NCI-H1048 (cell line): ENCODE measurements at regions not wholly inside any gene's neighbourhood (a gene's known extent, or its start where the extent isn't known, plus 50 kb on each side); places are given as distances from the start of the nearest gene placed in this dataset.
A peak's percentile ranks its signal among the peaks of the same experiment; 100 is the strongest.

Experiments
- DNase-seq: peaks from one replicate; lab custom pipeline; 2025; lab: John Stamatoyannopoulos, UW

GRCh38 chr7:52030722-52031121, 714.1 kb upstream of the COBL start:
- no peak for DNase-seq

- no peak for DNase-seq
Observed at GRCh38 chr7:52026140-52026539, 709.5 kb upstream of the COBL start.

DNA sequence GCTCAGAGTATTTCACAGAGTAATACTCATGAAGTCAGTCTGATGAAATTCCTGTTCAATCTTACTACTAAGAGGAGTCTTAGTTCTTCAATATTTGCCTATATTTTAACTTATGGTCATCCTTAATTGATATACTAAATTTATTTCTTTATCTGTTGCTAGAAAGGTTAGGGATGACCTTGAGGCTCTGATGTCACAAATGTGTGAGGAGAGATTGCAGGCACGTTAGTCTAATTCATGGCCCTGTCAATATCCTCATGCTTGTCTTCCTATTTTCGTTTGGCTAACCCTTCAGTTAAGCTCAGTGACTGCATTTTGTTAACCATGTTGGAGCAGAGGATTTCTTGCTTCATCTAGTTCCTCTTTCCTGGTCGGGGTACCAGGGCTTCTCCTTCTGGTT, 704.7 kb upstream of the COBL start:
- DNase-seq, result no peak

GRCh38 chr7:52018680-52019054, 702.1 kb upstream of the COBL start:
- DNase-seq, result no peak

GRCh38 chr7:52017802-52018679, 701.4 kb upstream of the COBL start:
- peak; percentile 5 for DNase-seq

- no peak for DNase-seq
Observed at GRCh38 chr7:52009181-52009580, 692.6 kb upstream of the COBL start.

DNA sequence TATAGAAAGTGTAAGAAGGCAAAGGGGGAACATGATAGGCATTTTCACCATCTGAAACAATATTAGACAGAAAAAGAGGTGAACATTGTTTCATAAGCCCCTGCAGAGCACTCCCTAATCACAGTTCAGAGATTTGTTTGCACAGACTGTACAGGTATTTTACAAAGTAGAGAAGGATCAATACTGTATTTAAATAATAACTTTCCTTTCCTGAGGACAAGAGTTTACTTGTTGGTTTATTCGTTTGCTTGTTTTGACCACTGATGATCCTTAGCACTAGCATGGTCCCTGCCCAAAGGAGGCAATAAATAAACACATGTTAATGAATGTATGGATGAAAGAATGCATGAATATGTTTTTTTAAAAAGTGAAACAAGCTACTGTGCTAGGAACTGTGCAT, 690.1 kb upstream of the COBL start:
- DNase-seq, result no peak

GRCh38 chr7:52005613-52006012, 689.0 kb upstream of the COBL start:
- no peak for DNase-seq

DNA sequence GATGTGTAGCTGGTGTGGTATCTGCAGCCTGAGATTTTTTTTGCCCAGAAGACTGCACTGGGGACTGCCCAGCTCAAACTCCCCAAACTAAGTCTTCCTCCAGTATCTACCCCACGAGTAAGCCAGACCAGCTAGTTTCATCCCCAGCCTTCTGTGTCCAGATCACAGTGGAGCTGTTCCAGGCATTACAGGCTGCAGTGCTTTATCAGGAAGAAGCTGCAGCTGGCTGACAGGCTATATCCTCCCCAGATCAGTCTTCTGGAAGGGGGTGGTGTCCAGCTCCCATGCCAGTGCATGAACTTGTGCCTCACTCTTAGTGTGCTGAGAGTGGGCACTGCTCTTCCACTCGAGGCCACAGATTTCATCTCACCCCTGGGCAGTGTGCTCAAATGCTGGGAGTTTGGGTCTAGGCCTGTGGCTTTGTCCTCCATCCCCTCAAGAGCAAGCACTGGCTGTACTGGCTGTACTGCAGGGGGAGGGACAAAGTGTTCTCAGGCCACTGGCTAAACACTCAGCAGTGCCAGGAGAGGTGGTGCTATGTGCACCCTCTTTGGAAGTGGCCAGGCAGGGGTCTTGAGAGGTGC, 679.1 kb upstream of the COBL start:
- DNase-seq, result no peak

DNA sequence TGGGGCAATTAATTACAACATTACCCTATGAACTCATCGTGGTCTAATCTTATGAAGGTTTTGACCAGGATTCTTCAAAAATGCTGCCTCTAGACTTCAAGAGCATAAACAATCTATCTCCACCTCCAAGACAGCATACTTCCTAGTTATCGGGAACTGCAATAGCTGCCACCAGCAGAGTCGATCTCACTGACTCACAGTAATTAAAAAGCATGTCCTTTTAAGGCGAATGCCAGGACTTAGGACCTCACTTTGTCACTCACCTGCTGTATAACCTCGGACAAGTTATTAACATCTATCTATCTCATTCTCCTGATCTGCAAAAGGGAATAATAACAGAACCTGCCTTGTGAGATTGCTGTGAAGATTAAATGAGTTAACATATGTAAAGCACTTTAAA, 666.0 kb upstream of the COBL start:
- DNase-seq, result no peak

GRCh38 chr7:51980812-51981211, 664.2 kb upstream of the COBL start:
- DNase-seq, result no peak

- no peak for DNase-seq
Observed at GRCh38 chr7:51980313-51980712, 663.7 kb upstream of the COBL start.

DNA sequence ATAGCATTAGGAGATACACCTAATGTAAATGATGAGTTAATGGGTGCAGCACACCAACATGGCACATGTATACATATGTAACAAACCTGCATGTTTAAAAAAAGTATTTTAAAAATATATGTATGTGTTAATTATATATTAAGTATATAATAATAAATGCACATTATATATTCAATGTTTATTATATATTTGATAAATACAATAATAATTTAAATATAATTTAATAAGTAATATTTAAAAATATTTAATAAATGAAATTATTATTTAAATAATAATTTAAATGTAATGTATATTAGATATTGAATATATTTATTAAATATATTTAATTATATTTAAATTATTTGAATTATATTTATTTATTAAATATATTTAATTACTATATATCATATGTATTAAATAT, 661.3 kb upstream of the COBL start:
- DNase-seq, result no peak

DNA sequence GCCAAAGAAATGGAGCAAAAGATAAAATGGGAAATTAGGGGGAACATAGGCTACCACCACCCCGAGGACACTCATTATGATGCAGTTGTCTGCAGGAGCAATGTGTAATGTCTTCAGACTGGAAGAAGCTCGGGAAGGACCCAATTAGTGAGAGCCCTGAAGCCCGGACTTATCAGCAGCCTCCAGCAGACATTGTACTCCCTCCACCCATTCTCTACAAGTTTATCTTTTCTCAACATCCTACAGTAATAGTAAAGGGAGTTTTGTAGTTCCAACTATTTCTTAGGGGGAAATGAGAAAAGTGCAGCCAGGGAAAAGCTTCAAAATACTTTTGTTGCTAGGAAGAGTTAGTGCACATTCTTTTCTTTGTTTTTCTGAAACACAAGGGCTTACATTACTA, 657.3 kb upstream of the COBL start:
- no peak for DNase-seq

DNA sequence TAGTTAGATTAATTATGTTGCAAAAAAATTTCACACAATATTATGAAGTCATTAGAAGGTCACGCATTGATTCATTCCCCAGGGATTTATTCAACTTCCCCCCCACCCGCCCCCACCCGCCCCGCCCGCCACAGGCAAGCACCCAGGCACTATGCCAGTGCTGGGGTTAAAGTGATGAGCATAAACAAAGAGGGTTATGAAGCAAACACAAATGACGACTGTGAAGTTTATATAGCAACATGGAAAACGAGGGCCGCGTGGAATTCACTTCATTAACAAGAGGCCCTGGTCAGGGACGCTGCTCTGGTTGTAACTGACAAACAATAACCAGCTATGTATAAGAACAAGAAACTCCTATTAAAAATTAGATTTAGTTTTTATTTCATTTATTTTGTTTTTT, 656.5 kb upstream of the COBL start:
- no peak for DNase-seq

DNA sequence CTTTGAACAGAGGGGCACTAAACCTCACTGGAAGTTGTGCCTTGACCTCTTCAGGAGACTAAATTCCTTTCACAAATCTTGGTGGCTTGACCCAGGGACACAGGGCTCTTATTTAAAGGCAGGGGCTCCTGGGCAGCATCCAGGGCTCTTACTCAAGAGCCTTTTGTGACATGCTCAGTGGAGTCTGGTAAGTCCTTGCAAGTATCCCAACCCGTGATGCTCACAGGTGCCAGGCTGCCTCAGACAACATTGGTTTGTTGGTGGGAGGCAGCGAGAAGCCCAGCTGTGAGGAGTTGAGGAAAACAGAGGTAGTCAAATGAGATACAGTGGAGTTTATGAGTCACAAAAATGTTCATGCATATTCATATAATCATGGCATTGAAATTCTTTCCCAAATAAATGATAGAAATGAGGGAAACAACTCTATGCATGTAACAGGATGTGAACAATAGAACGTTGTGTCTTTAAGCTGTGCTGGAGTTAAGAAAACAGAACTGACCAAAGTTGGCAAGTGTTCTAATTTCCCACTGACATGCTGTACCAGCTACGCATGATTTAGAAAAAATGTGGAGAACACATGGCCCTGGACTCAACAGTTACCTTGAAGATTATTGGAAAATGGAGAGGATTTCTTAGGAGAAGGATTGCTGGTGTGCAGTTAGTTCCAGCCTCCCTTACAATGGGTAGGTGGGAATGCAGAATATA, 654.5 kb upstream of the COBL start:
- no peak for DNase-seq

DNA sequence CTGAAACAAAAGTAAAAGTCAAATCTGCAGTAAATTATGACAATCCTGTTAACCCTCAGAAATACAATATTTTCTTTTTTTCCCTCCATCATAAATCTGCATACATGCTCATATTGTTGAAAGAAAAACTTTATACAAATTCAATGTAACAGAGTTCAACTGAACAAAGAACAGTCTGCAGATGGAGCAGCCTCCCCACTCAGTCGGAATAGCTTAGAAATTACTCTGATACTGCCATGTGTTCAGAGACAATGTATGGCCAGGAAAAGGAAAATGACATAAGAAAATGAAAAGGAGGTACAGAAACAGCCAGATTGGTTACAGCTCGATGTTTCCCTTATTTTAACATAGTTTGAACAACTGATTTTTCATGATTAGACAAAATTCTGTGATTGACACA, 651.9 kb upstream of the COBL start:
- no peak for DNase-seq

DNA sequence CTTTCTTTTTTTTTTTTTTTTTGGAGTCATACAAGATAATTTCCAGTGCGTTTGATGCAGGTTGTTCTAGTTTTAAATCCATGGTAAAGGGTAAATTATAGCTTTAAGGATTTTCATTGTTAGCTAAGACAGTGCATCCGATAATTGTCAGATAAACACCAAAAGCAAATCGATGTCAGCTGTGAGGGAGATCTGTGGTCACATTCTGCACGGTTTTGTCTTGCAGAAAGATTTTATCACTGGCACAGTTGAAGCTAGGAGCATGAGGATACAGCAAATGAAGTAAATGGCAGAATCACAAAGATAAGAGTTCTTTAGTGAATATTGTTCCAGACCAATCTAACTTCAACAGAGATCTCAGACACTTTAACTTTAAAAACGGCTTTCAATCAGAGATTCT, 648.8 kb upstream of the COBL start:
- DNase-seq, result no peak

DNA sequence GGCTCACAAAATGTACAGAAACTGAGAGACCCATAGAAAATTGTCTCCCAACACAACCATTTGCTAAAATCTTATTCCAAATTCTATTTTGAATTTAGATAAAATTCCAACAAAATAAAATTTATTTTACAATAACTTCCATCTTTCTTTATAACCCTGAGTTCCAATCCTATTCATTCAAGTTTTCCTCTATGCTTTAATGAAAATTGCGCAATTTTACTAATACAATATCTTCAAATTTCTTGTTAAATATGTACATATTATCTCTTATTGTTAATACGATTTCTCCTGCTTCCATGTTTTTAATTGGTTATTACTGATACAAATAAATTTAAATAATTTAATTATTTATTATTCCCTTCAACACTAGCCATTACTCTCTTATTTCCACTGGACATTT, 645.2 kb upstream of the COBL start:
- no peak for DNase-seq

GRCh38 chr7:51950813-51951212, 634.2 kb upstream of the COBL start:
- no peak for DNase-seq

DNA sequence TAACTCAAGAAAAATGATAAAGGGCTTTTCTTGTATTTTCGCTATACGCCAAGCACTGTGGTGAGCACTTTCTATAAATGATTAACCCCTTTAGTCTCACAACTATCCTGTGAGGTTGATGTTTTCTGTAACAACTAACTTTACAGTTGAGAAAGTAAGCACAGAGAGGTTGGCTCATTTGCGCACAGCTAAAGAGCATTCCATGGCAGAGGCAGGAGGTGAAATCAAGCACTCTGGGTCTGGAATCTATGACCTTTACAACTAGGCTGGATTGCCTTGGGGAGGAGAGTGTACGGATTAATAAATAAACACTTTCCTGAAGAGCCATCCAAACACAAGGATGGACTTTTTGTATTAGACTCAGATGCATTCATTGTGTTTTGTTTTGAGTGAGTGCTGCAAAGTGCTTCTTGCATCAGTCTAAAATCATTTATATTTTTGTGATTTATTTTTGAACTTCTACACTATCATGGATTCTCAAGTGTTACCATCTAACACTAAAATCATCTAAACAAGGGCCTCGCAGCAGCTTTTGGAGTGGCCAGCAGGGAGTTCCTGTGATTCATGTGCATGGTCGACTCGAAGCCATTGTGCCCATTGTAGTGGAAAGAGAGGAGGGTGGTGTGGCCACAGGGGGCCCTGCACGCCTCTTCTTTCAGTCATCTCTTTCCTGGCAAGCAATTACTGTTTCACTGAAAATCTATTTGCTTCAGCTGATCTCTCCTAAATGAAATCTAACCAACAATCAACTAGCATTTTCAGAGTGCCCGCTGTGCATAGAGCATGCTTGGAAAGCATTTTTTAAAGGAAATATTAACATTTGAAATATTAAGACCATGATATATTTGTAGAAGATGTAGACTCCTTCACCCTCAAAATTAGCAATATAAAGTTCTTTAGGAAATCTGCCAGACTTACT, 633.4 kb upstream of the COBL start:
- no peak for DNase-seq

- DNase-seq, result no peak
Observed at GRCh38 chr7:51930834-51931233, 614.2 kb upstream of the COBL start.
